Aorta (tissue), 5 donors: ENCODE measurements at regions not wholly inside any gene's neighbourhood (a gene's known extent, or its start where the extent isn't known, plus 50 kb on each side); places are given as distances from the start of the nearest gene placed in this dataset.

Source experiments
- ATAC-seq: fragments of 200-7000 bp; cut with Tn5 transposase; one replicate; pipeline ENCODE4 v1.9.1; 2022; ENCODE audit warnings: moderate library complexity; ENCODE audit not compliant: low FRiP score
- DNase-seq, 2 donors: peaks; one replicate each; pipeline ENCODE4 v3.0.0-alpha.2; 2020
- H3K27ac ChIP-seq, 2 donors: one replicate each; pipeline ENCODE4 v1.5.1; 2013; ENCODE audit warnings: low read length in 2 of 2, mild to moderate bottlenecking in 2 of 2, moderate library complexity in 2 of 2, control low read depth in 1 of 2, inconsistent platforms in 1 of 2, low read depth in 1 of 2
- H3K27me3 ChIP-seq, 2 donors: one replicate each; pipeline ENCODE4 v1.6.1; 2013; ENCODE audit warnings: control low read depth in 1 of 2, low read length in 1 of 2, mild to moderate bottlenecking in 1 of 2, moderate library complexity in 1 of 2; ENCODE audit not compliant: insufficient read depth in 2 of 2, control insufficient read depth in 1 of 2
- H3K36me3 ChIP-seq, 2 donors: one replicate each; pipeline ENCODE4 v1.6.1; 2013; ENCODE audit warnings: control low read depth in 1 of 2, low read length in 1 of 2, mild to moderate bottlenecking in 1 of 2; ENCODE audit not compliant: insufficient read depth in 2 of 2, control insufficient read depth in 1 of 2
- H3K4me1 ChIP-seq, 2 donors: one replicate each; pipeline ENCODE4 v1.6.1; 2013; ENCODE audit warnings: low read length in 2 of 2, control low read depth in 1 of 2, mild to moderate bottlenecking in 1 of 2, moderate library complexity in 1 of 2; ENCODE audit not compliant: insufficient read depth in 2 of 2, control insufficient read depth in 1 of 2
- H3K4me3 ChIP-seq, 2 donors: one replicate each; pipeline ENCODE4 v1.5.1; 2013; ENCODE audit warnings: low read length in 2 of 2, control low read depth in 1 of 2, mild to moderate bottlenecking in 1 of 2
- H3K9me3 ChIP-seq: one replicate; pipeline ENCODE4 v1.6.1; 2013; ENCODE audit warnings: mild to moderate bottlenecking, low read length; ENCODE audit not compliant: control insufficient read depth
- WGBS, 2 donors: extraction: QIAGEN DNeasy Blood & Tissue Kit; methylation state at CpG; one replicate each; pipeline ENCODE4 v1.1.7; 2013; 5-methylcytosine and 5-hydroxymethylcytosine counted together
- intact Hi-C, 2 donors: fragments of 100-400 bp; cut with DNase I; formaldehyde crosslinking; loops; one replicate each; pipeline versions ENCODE4 v1.14.2 to v1.15.0; 2022
- donor health status: healthy with polysubstance abuse.
- donor health status: Bipolar disorder and iron deficiency.
- donor health status: DM: no; HTN: no; CAD: no.
- donor health status: DM: no; HTN: no; CAD: no.
- donor health status: DM: yes; HTN: yes; CAD: no.

DNA sequence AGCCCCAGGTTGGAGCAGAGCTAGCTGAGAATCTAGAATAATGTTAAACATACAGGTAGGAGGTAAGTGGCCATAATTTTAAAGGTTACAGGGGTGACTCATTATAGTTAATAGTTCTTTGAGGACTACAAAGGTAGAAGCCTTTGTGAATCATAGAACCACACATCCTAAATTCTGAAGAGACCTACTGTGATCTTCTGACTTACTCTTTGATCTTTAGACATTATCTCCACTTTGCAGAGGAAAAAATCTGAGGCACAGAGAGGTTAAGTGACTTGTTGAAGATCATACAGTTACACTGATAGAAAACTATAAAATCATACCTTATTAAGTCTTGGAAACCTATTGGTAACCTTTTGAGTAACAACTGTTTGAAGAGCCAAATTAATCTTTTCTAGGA is 1051.3 kb upstream of the NRXN1 start:
- H3K27me3 ChIP-seq, result no peaks in the 10 kb centered on the region
- no peak overlapping the region for H3K27ac ChIP-seq
- H3K4me1 ChIP-seq, result no peaks in the 10 kb centered on the region
- ATAC-seq (no peak), DNase-seq (no peak)
- no peak overlapping the region for H3K4me3 ChIP-seq
- H3K9me3 ChIP-seq, result no peaks in the 10 kb centered on the region
- intact Hi-C loops, result no loop called here
- H3K36me3 ChIP-seq, result no peaks in the 10 kb centered on the region

DNA sequence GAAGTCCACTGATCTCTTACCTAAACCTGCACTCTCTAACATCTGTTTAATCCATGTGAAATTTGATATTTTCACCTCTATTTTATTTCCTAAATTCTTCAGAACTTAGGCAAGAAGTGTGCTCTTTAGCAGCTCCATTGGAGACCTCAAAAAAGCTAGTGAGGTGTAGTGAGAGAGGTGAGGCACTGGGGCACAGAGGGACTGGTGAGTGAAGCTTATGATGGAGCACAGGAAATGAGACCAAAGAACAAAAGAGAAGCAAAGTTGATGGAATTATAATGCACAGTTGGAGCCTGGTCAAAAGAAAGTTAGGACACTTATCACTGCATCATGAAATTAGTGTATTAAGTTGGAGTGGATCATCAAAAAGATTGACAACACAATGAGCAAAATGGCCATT is 1050.7 kb upstream of the NRXN1 start:
- Histone ChIP-seq H3K36me3 (no peaks in the 10 kb centered on the region), H3K27ac (no peak overlapping the region), H3K9me3 (no peaks in the 10 kb centered on the region), H3K4me1 (no peaks in the 10 kb centered on the region), H3K27me3 (no peaks in the 10 kb centered on the region), H3K4me3 (no peak overlapping the region)
- no peak for DNase-seq
- no peak for ATAC-seq
- intact Hi-C loops, result no loop called here

DNA sequence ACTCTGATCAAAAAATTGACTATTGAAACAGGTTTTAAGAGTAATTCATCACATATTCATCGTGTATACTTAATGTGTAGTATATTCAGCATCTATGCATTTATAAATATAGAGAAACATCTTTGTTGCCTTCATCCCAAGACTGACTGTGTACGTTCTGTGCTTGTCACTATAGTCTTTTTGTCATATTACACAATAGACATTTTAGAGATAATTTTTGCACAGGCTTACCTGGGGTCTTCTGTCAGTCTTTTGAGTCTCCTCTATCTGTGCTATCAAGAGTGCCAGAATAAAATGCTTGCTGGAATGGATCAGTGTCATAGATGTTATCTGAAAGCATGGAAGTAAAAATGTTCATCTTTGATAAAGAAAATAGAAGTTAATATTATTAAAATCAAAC is 1047.7 kb upstream of the NRXN1 start:
- Histone ChIP-seq H3K27ac (no peak overlapping the region), H3K4me1 (no peaks in the 10 kb centered on the region), H3K36me3 (no peaks in the 10 kb centered on the region), H3K9me3 (no peaks in the 10 kb centered on the region), H3K4me3 (no peak overlapping the region), H3K27me3 (no peaks in the 10 kb centered on the region)
- 86 to 91% methylated on average over 2 of the region's 2 CpGs for WGBS, 2 donors
- DNase-seq, result no peak
- intact Hi-C loops, result no loop called here
- no peak for ATAC-seq

DNA sequence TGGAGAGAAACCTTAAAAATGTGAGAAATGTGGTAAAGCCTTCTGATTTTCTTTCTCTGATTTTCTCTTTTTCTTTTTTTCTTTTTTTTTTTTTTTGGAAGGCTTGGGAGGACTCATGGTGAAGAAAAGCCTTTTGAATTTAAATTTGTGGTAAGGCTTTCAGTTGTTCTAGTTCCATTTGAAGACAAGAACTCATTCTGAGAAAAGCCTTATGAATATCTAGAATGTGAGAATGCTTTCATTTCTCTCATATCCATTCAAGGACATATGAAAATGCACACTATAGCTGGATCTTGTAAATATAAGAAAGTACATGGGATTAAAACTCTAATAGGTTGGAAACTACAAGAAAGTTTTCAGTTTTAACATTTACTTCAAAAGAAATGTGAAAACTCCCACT is 1045.2 kb upstream of the NRXN1 start:
- no peak for ATAC-seq
- Histone ChIP-seq H3K4me3 (no peak overlapping the region), H3K27ac (no peak overlapping the region), H3K9me3 (no peaks in the 10 kb centered on the region), H3K4me1 (no peaks in the 10 kb centered on the region), H3K36me3 (peaks cover 0 to 2% of the 10 kb centered on the region in 2 donors), H3K27me3 (no peaks in the 10 kb centered on the region)
- intact Hi-C loops, result no loop called here
- DNase-seq, result no peak

DNA sequence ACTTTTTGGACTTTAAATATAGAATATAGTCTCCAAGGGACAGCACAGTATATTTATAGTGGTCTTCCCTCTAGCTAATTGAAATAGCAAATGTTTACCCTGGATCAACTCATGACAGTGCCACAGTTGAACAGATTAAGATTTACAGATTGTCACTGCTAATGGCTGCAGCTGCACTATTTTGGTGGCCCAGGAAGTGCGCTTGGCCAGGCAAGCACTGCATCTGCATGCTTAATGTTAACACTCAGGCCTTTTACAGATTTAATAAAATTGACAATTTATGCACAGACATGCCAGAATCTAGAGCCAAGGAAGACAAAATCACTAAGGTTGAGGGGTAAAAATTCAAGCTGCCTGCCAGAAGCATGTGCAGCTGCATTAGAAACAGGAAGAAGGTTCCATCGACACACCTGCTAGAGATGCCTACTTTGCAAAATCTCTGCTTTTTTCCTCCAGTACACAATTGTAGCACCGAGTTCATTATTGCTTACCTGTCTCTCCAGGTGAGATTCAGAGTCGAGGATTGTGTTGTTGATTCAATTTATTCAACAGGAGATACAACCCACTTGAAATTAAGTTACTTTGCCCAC is 1042.3 kb upstream of the NRXN1 start:
- 89 to 90% methylated on average over 4 of the region's 4 CpGs for whole genome bisulfite sequencing, 2 donors
- intact Hi-C loops, result no loop called here
- Histone ChIP-seq H3K27ac (no peak overlapping the region), H3K36me3 (peaks cover 0 to 2% of the 10 kb centered on the region in 2 donors), H3K9me3 (no peaks in the 10 kb centered on the region), H3K4me3 (no peak overlapping the region), H3K4me1 (no peaks in the 10 kb centered on the region), H3K27me3 (no peaks in the 10 kb centered on the region)
- DNase-seq, result no peak
- no peak for ATAC-seq

DNA sequence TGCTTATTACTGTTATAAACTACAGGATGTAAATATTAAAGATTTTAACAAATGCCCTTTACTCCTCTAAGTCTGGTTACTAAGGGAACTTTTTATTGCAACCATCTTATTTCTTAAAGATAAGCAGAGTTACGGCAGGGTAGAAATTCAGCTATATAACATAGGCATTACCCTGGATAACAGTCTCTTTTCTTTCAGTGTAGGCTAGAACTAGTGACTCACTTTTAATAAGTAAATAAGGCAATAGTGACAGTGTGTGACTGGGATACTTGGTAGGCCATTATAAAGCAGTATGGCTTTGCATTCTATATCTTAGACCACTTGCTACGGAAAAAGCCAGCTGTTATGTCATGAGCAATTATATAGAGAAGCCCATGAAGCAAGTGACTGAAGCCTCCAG is 1041.0 kb upstream of the NRXN1 start:
- WGBS, 2 donors, result 69 to 93% methylated on average over 2 of the region's 2 CpGs
- DNase-seq, result no peak
- no peaks in the 10 kb centered on the region for H3K4me1 ChIP-seq
- no peak overlapping the region for H3K4me3 ChIP-seq
- H3K27me3 ChIP-seq, result no peaks in the 10 kb centered on the region
- ATAC-seq, result no peak
- intact Hi-C loops, result no loop called here
- peaks cover 0 to 2% of the 10 kb centered on the region in 2 donors for H3K36me3 ChIP-seq
- H3K27ac ChIP-seq, result no peak overlapping the region
- H3K9me3 ChIP-seq, result no peaks in the 10 kb centered on the region

DNA sequence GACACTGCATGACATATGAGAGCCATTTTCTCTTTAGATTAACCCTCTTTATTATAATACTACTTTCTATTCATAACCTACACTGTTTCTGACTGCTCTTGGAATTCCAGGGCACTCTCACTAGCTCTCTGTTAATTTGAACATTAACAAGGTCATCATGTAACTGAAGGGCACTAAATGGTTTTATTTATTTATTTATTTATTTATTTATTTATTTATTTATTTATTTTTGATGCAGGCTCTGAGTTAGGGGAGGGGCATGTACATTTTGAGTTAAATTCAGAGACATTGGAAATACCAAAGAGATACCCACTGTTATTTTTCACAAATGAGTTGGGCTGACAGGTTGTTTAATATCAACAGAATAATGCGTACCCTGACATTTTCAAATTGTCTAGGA is 1038.7 kb upstream of the NRXN1 start:
- no peaks in the 10 kb centered on the region for H3K27me3 ChIP-seq
- H3K4me3 ChIP-seq, result no peak overlapping the region
- intact Hi-C loops, result no loop called here
- 99 to 100% methylated on average over 1 of the region's 1 CpG for WGBS, 2 donors
- DNase-seq (no peak), ATAC-seq (no peak)
- no peaks in the 10 kb centered on the region for H3K9me3 ChIP-seq
- H3K27ac ChIP-seq, result no peak overlapping the region
- H3K36me3 ChIP-seq, result peaks cover 0 to 2% of the 10 kb centered on the region in 2 donors
- H3K4me1 ChIP-seq, result no peaks in the 10 kb centered on the region

DNA sequence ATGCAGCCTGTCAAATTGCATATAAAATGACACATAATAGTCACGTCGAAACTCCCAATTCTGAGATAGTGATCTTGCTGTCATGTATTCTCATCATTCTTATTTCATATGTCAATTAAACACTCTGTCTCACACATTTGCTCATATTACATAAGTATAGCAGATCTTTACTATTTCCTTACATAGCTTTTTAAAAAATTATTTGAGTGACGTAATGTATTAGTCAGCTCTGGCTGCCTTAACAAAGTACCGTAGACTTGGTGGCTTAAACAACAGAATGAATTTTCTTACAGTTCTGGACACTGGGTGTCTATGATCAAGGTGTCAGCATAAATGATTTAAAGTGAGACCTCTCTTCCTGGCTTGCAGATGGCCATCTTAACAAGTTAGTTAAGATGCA is 1032.3 kb upstream of the NRXN1 start:
- Histone ChIP-seq H3K4me3 (no peak overlapping the region), H3K27me3 (no peaks in the 10 kb centered on the region), H3K4me1 (no peaks in the 10 kb centered on the region), H3K36me3 (no peaks in the 10 kb centered on the region), H3K27ac (no peak overlapping the region), H3K9me3 (no peaks in the 10 kb centered on the region)
- WGBS, 2 donors, result 90 to 92% methylated on average over 4 of the region's 4 CpGs
- no peak for DNase-seq
- ATAC-seq, result no peak
- intact Hi-C loops, result no loop called here

DNA sequence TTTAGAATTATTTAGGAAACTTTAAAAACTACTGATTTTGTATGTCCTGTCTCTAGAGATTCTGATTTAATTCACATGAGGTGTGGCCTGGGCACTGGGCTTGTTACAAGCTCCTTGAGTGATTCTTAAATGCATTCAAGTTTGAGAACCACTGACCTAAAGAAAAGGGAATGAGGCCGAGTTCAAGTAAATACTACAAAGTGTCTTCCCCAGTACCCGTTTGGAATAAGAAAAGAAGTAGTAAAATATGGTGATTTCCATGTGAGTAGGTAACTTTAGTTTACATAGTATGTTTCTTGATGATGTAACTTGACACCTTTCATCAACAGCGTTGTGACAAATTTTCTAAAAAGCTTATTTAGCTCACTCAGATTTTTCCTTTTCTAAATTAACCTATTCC is 1022.9 kb upstream of the NRXN1 start:
- 70 to 77% methylated on average over 3 of the region's 3 CpGs for WGBS, 2 donors
- Histone ChIP-seq H3K4me1 (no peaks in the 10 kb centered on the region), H3K27me3 (no peaks in the 10 kb centered on the region), H3K9me3 (no peaks in the 10 kb centered on the region), H3K4me3 (no peak overlapping the region), H3K27ac (no peak overlapping the region), H3K36me3 (no peaks in the 10 kb centered on the region)
- ATAC-seq (no peak), DNase-seq (no peak)
- intact Hi-C loops, result no loop called here
